A673 (cell line): ENCODE measurements at regions not wholly inside any gene's neighbourhood (a gene's known extent, or its start where the extent isn't known, plus 50 kb on each side); places are given as distances from the start of the nearest gene placed in this dataset.

Experiments used
- BruUV-seq: library from RNA; stranded (reverse); fragments of 400-500 nt; replicated peaks from 2 replicates; lab custom pipeline; 2021; lab: Mats Ljungman, UMichigan
- CTCF ChIA-PET: fragments of 300-600 bp; sonication (Branson Sonifier 250); formaldehyde crosslinking; loops from one replicate; lab custom pipeline; 2022; ENCODE audit warnings: antibody characterized with exemption; lab: Charles Lee
- POLR2A ChIA-PET: fragments of 300-600 bp; sonication (Branson Sonifier 250); formaldehyde crosslinking; loops from one replicate; lab custom pipeline; 2022; ENCODE audit warnings: antibody characterized with exemption; ENCODE audit not compliant: low non-redundant PET; lab: Charles Lee
- DNase-seq: peaks from one replicate; pipeline ENCODE4 v3.0.0-alpha.2; 2015; ENCODE audit warnings: low spot score
- H3K27ac ChIP-seq: fragments of 200-600 bp; sonication (generic); 2 replicates; pipeline ENCODE4 v1.5.1; 2016; ENCODE audit warnings: mixed run types, low read depth, mild to moderate bottlenecking, mixed read lengths, antibody characterized with exemption, low read length; ENCODE audit not compliant: poor library complexity, severe bottlenecking
- H3K27me3 ChIP-seq: fragments of 200-600 bp; sonication (generic); replicated peaks from 2 replicates; pipeline ENCODE4 v1.6.1; 2017; ENCODE audit warnings: mixed run types, low read depth, mild to moderate bottlenecking, mixed read lengths, antibody characterized with exemption, low read length; ENCODE audit not compliant: insufficient read depth, poor library complexity
- H3K36me3 ChIP-seq: fragments of 200-600 bp; sonication (generic); 2 replicates; pipeline ENCODE4 v1.6.1; 2016; ENCODE audit warnings: mixed run types, mild to moderate bottlenecking, mixed read lengths, antibody characterized with exemption, low read length; ENCODE audit not compliant: insufficient read depth, poor library complexity, severe bottlenecking
- H3K4me1 ChIP-seq: fragments of 200-600 bp; sonication (generic); 2 replicates; pipeline ENCODE4 v1.6.1; 2017; ENCODE audit warnings: mixed run types, mild to moderate bottlenecking, mixed read lengths, antibody characterized with exemption, low read length; ENCODE audit not compliant: insufficient read depth, poor library complexity, severe bottlenecking
- H3K4me3 ChIP-seq: fragments of 200-600 bp; sonication (generic); 2 replicates; pipeline ENCODE4 v1.5.1; 2016; ENCODE audit warnings: low read depth, mixed run types, mild to moderate bottlenecking, mixed read lengths, low read length; ENCODE audit not compliant: poor library complexity, severe bottlenecking
- H3K9me3 ChIP-seq: fragments of 200-600 bp; sonication (generic); 2 replicates; pipeline ENCODE4 v1.6.1; 2016; ENCODE audit warnings: mixed run types, low read depth, mild to moderate bottlenecking, mixed read lengths, antibody characterized with exemption, low read length; ENCODE audit not compliant: poor library complexity, severe bottlenecking
- EZH2 ChIP-seq: fragments of 200-600 bp; sonication (generic); IDR thresholded peaks from 2 replicates; pipeline ENCODE4 v1.6.1; 2017; ENCODE audit warnings: borderline replicate concordance, low read depth, mild to moderate bottlenecking, mixed read lengths, antibody characterized with exemption, low read length; ENCODE audit not compliant: poor library complexity, severe bottlenecking
- intact Hi-C: fragments of 100-400 bp; cut with micrococcal nuclease; formaldehyde crosslinking; loops from one replicate; pipeline ENCODE4 v1.10.0; 2022; ENCODE audit not compliant: unreplicated experiment
- TF ChIP-seq, protein P1 (sequence below): fragments of 300-800, 200-600 bp; sonication (generic); conservative IDR thresholded peaks from 2 replicates; pipeline ENCODE4 v1.5.1; 2017; ENCODE audit warnings: low read depth, mild to moderate bottlenecking, antibody characterized with exemption, low read length, moderate library complexity, mixed read lengths

DNA sequence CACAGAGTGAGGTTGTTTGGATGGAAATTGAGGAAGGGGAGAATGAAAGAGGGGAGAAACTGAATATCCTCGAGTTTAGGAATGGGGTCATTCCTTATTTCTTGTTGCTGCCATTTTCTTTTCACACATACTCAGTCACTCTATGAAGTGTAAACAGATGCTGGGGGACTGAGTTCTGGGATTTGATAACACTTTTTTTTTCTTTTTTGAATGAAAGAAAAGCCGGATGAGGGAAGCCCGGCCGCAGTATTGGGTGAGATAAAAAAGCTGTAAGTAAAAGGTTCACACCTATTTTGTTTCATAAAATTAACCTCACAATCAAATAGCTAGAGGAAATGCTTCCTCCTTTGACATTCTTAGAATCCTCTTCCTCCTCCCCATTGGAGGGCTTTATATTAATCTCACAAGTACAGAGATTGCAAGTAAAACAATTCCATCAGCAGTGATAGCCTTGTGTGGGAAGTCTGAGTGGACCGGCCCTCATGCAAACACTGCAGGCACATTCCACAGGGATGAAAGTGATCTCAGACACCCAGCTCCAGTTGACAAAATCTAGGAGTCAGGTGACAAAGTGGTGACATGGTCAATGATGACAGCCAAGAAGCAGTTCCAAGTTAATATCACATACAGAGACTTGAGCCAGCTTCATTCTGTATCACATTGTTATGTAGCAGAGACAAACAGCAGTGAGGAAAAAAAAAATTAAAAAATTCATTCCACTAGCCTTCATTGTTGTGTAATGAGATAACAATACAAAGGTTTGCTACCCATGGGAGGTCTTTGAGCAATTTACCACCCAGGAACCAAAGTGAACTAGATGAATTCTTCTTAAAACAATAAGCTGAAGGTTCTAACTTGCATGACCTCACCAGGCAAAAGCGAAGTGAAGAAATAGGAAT, 391.1 kb upstream of the HSF2 start:
- no peak overlapping the region for H3K4me3 ChIP-seq
- peaks cover 27% of the 10 kb centered on the region for H3K4me1 ChIP-seq
- ChIA-PET CTCF (no interaction called here), POLR2A (interaction anchor here (0.6 kb wide), 1 partner anchor 713 kb away, joined by 3 read pairs; no protein-coding TSS in a partner anchor)
- DNase-seq = peak; percentile 6
- no peaks in the 10 kb centered on the region for H3K27me3 ChIP-seq
- no peak overlapping the region for H3K27ac ChIP-seq
- no peak for TF ChIP-seq EZH2
- TF ChIP-seq, protein P1, sequence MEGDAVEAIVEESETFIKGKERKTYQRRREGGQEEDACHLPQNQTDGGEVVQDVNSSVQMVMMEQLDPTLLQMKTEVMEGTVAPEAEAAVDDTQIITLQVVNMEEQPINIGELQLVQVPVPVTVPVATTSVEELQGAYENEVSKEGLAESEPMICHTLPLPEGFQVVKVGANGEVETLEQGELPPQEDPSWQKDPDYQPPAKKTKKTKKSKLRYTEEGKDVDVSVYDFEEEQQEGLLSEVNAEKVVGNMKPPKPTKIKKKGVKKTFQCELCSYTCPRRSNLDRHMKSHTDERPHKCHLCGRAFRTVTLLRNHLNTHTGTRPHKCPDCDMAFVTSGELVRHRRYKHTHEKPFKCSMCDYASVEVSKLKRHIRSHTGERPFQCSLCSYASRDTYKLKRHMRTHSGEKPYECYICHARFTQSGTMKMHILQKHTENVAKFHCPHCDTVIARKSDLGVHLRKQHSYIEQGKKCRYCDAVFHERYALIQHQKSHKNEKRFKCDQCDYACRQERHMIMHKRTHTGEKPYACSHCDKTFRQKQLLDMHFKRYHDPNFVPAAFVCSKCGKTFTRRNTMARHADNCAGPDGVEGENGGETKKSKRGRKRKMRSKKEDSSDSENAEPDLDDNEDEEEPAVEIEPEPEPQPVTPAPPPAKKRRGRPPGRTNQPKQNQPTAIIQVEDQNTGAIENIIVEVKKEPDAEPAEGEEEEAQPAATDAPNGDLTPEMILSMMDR = no peak
- no peaks in the 10 kb centered on the region for H3K36me3 ChIP-seq
- intact Hi-C loops = no loop called here
- no peaks in the 10 kb centered on the region for H3K9me3 ChIP-seq
- no TSS peak for BruUV-seq

DNA sequence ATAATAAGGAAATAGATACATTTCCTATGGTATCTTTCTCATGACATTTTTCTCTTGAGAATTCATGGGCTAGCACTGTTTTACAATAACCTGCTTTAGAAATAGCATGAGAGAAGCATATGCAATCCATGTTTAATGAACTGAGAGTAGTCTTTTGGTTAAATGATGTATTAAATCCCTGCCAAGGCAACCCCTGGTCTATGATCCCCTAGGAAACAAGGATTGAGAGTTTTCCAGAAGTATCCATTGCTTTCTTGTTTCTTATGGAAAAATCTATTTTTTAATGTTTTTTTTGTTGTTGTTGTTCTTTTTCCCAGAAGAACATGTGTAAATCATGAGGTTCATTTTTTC, 390.5 kb upstream of the HSF2 start:
- H3K4me3 ChIP-seq = no peak overlapping the region

DNA sequence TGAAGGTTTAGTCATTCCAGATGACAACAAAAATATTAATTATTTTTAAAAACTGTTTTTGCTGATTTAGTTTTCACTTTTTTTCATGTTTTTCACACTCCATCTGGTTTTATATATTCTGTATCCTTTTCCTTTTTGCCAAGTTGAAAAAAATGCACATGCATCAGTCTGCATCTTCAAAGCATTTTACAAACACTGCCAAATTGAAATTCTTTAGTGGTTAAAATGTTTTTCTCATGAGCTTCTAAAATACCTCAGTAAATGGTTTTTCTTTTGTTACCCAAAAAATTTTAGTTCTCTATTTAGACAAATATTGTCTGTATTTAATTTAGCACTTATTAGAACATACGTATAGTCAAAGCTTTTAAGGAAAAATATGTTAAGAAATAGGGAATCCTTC, 386.9 kb upstream of the HSF2 start:
- H3K36me3 ChIP-seq = no peaks in the 10 kb centered on the region
- H3K9me3 ChIP-seq = no peaks in the 10 kb centered on the region
- TF ChIP-seq EZH2 = no peak
- TF ChIP-seq, protein P1 = no peak
- H3K4me3 ChIP-seq = no peak overlapping the region
- peaks cover 12% of the 10 kb centered on the region for H3K4me1 ChIP-seq
- no peak for DNase-seq
- H3K27me3 ChIP-seq = no peaks in the 10 kb centered on the region
- POLR2A ChIA-PET = no interaction called here
- H3K27ac ChIP-seq = no peak overlapping the region
- no TSS peak for BruUV-seq
- intact Hi-C loops = no loop called here
- CTCF ChIA-PET = no interaction called here

More for the DNA sequence above, 390.5 kb upstream of the HSF2 start:
- H3K4me1 ChIP-seq = peaks cover 27% of the 10 kb centered on the region
- CTCF ChIA-PET = no interaction called here
- POLR2A ChIA-PET = interaction anchor here (0.6 kb wide), 1 partner anchor 714 kb away, joined by 3 read pairs; no protein-coding TSS in a partner anchor
- no peak for TF ChIP-seq EZH2
- TF ChIP-seq, protein P1 = no peak
- no peaks in the 10 kb centered on the region for H3K36me3 ChIP-seq
- no peaks in the 10 kb centered on the region for H3K9me3 ChIP-seq
- no TSS peak for BruUV-seq
- intact Hi-C loops = no loop called here
- DNase-seq = no peak
- no peaks in the 10 kb centered on the region for H3K27me3 ChIP-seq
- no peak overlapping the region for H3K27ac ChIP-seq
